H9 (cell line): ENCODE measurements at regions not wholly inside any gene's neighbourhood (a gene's known extent, or its start where the extent isn't known, plus 50 kb on each side); places are given as distances from the start of the nearest gene placed in this dataset.

Experiments used
- DNase-seq: peaks from one replicate; pipeline ENCODE4 v3.0.0-alpha.2; 2017
- H2AFZ ChIP-seq: one replicate; pipeline ENCODE4 v1.6.1; 2013; ENCODE audit warnings: mild to moderate bottlenecking, low read length, control low read depth, moderate library complexity
- H2AK5ac ChIP-seq: 2 replicates; pipeline ENCODE4 v1.6.1; 2013; ENCODE audit warnings: low read length, control low read depth, mixed read lengths; ENCODE audit not compliant: insufficient read length
- H2BK120ac ChIP-seq: one replicate; pipeline ENCODE4 v1.6.1; 2013; ENCODE audit warnings: low read depth, mild to moderate bottlenecking, low read length, control low read depth, inconsistent platforms; ENCODE audit not compliant: poor library complexity, severe bottlenecking
- H2BK12ac ChIP-seq: 2 replicates; pipeline ENCODE4 v1.6.1; 2013; ENCODE audit warnings: low read length, control low read depth, mixed read lengths, low read depth; ENCODE audit not compliant: insufficient read length
- H2BK15ac ChIP-seq: 2 replicates; pipeline ENCODE4 v1.6.1; 2013; ENCODE audit warnings: low read depth, low read length, control low read depth
- H2BK20ac ChIP-seq: one replicate; pipeline ENCODE4 v1.6.1; 2013; ENCODE audit warnings: low read depth, mild to moderate bottlenecking, low read length, control low read depth, inconsistent platforms; ENCODE audit not compliant: poor library complexity, severe bottlenecking
- H2BK5ac ChIP-seq: 2 replicates; pipeline ENCODE4 v1.6.1; 2013; ENCODE audit warnings: low read length, control low read depth, mixed read lengths; ENCODE audit not compliant: insufficient read length
- H3K14ac ChIP-seq: 2 replicates; pipeline ENCODE4 v1.6.1; 2013; ENCODE audit warnings: low read length, control low read depth; ENCODE audit not compliant: insufficient read depth
- H3K18ac ChIP-seq: 2 replicates; pipeline ENCODE4 v1.6.1; 2013; ENCODE audit warnings: low read depth, mild to moderate bottlenecking, mixed read lengths, low read length, control low read depth; ENCODE audit not compliant: insufficient read length
- H3K23ac ChIP-seq: 2 replicates; pipeline ENCODE4 v1.6.1; 2013; ENCODE audit warnings: low read length, control low read depth, mixed read lengths, low read depth; ENCODE audit not compliant: insufficient read length
- H3K23me2 ChIP-seq: 2 replicates; pipeline ENCODE4 v1.6.1; 2013; ENCODE audit warnings: low read depth, mild to moderate bottlenecking, mixed read lengths, low read length, control low read depth; ENCODE audit not compliant: insufficient read length, poor library complexity, severe bottlenecking
- H3K27ac ChIP-seq: 2 replicates; pipeline ENCODE4 v1.5.1; 2013; ENCODE audit warnings: low read length, control low read depth, mixed read lengths, low read depth; ENCODE audit not compliant: insufficient read length
- H3K27me3 ChIP-seq: 2 replicates; pipeline ENCODE4 v1.6.1; 2013; ENCODE audit warnings: low read length, control low read depth, inconsistent platforms; ENCODE audit not compliant: insufficient read depth
- H3K4ac ChIP-seq: 2 replicates; pipeline ENCODE4 v1.6.1; 2013; ENCODE audit warnings: low read depth, mild to moderate bottlenecking, control low read depth, inconsistent platforms, low read length, moderate library complexity
- H3K4me1 ChIP-seq: 2 replicates; pipeline ENCODE4 v1.6.1; 2013; ENCODE audit warnings: low read length, control low read depth, inconsistent platforms; ENCODE audit not compliant: insufficient read depth
- H3K4me2 ChIP-seq: 2 replicates; pipeline ENCODE4 v1.6.1; 2013; ENCODE audit warnings: low read length, control low read depth, mixed read lengths; ENCODE audit not compliant: insufficient read length, insufficient read depth
- H3K56ac ChIP-seq: 2 replicates; pipeline ENCODE4 v1.6.1; 2013; ENCODE audit warnings: low read depth, mild to moderate bottlenecking, mixed read lengths, low read length, control low read depth; ENCODE audit not compliant: insufficient read length
- H3K79me1 ChIP-seq: 2 replicates; pipeline ENCODE4 v1.6.1; 2013; ENCODE audit warnings: low read depth, mild to moderate bottlenecking, moderate library complexity, low read length, control low read depth, inconsistent platforms; ENCODE audit not compliant: insufficient read depth, poor library complexity, severe bottlenecking
- H3K79me2 ChIP-seq: 2 replicates; pipeline ENCODE4 v1.6.1; 2013; ENCODE audit warnings: low read length, control low read depth, inconsistent platforms; ENCODE audit not compliant: insufficient read depth
- H3K9ac ChIP-seq: 2 replicates; pipeline ENCODE4 v1.6.1; 2013; ENCODE audit warnings: low read length, control low read depth, mixed read lengths; ENCODE audit not compliant: insufficient read length; ENCODE audit errors: extremely low read depth
- H3K9me3 ChIP-seq: one replicate; pipeline ENCODE4 v1.6.1; 2013; ENCODE audit warnings: low read depth, low read length, inconsistent platforms; ENCODE audit not compliant: control insufficient read depth
- H3T11ph ChIP-seq: one replicate; pipeline ENCODE4 v1.6.1; 2013; ENCODE audit warnings: mild to moderate bottlenecking, low read length, control low read depth, inconsistent platforms
- H4K20me1 ChIP-seq: one replicate; pipeline ENCODE4 v1.6.1; 2013; ENCODE audit not compliant: control insufficient read depth, insufficient read length, insufficient read depth
- H4K5ac ChIP-seq: 2 replicates; pipeline ENCODE4 v1.6.1; 2013; ENCODE audit warnings: low read depth, mild to moderate bottlenecking, mixed read lengths, low read length, control low read depth; ENCODE audit not compliant: insufficient read length
- H4K8ac ChIP-seq: replicated peaks from 2 replicates; pipeline ENCODE4 v1.6.1; 2013; ENCODE audit warnings: low read length, control low read depth, mixed read lengths, low read depth; ENCODE audit not compliant: insufficient read length
- H4K91ac ChIP-seq: 2 replicates; pipeline ENCODE4 v1.6.1; 2013; ENCODE audit warnings: low read depth, mild to moderate bottlenecking, moderate library complexity, mixed read lengths, low read length, control low read depth; ENCODE audit not compliant: insufficient read length
- H3K27ac Mint-ChIP-seq, 3 experiments: 2 replicates in 2 of 3; 3 replicates in 1 of 3; pipeline ENCODE4 v1.8.0; 2020 to 2021; ENCODE audit warnings: mixed read lengths in 3 of 3, mild to moderate bottlenecking in 1 of 3, moderate library complexity in 1 of 3
- H3K27me3 Mint-ChIP-seq: 2 replicates; pipeline ENCODE4 v1.8.0; 2021; ENCODE audit warnings: low read depth, mild to moderate bottlenecking, moderate library complexity, mixed read lengths
- H3K36me3 Mint-ChIP-seq, 3 experiments: 2 replicates in 2 of 3; 3 replicates in 1 of 3; pipeline ENCODE4 v1.8.0; 2020 to 2021; ENCODE audit warnings: low read depth in 3 of 3, mixed read lengths in 3 of 3; ENCODE audit not compliant: insufficient read depth in 1 of 3
- H3K4me1 Mint-ChIP-seq, 2 experiments: 2 replicates each; pipeline ENCODE4 v1.8.0; 2020; ENCODE audit warnings: mixed read lengths in 2 of 2
- H3K4me3 Mint-ChIP-seq, 2 experiments: 2 replicates in 1 of 2; 3 replicates in 1 of 2; pipeline ENCODE4 v1.8.0; 2020 to 2021; ENCODE audit warnings: mild to moderate bottlenecking in 2 of 2, mixed read lengths in 2 of 2, moderate library complexity in 1 of 2
- H3K9me3 Mint-ChIP-seq, 2 experiments: 2 replicates in 1 of 2; 3 replicates in 1 of 2; pipeline ENCODE4 v1.8.0; 2020; ENCODE audit warnings: mild to moderate bottlenecking in 2 of 2, mixed read lengths in 2 of 2, moderate library complexity in 1 of 2
- TF ChIP-seq, protein P1 (sequence below): fragments of 200-600 bp; sonication (generic); conservative IDR thresholded peaks from 3 replicates; pipeline ENCODE4 v1.8.0; 2021; ENCODE audit warnings: antibody characterized with exemption, mild to moderate bottlenecking

DNA sequence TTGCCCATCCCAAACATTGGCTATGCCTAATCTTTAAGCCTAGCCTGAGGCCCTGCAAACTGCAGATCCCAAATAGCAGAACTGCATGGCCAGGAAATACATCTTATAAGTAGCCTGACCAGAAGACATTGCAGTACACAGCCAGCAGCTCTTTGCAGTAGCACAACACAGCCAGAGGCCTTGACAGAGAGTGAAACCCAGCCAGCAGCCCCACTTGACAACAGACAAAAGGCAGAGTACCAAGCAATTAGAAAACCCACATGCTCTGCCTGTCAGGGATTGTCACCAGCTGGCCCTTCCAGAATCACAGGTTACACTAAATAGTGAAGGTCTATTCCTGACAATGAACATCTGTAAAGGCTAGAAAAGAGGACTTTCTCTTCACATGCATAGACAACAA lies 242.8 kb upstream of the TMEM72 start:
- Histone ChIP-seq H2AFZ (no peak overlapping the region), H3K4ac (no peak overlapping the region), H3K23me2 (no peaks in the 10 kb centered on the region), H2BK20ac (no peak overlapping the region), H4K20me1 (no peaks in the 10 kb centered on the region), H2BK12ac (no peak overlapping the region), H3K27ac (no peak overlapping the region), H2AK5ac (no peak overlapping the region), H3K18ac (no peak overlapping the region), H4K91ac (no peak overlapping the region), H3K23ac (no peak overlapping the region), H4K8ac (no peak overlapping the region), H2BK15ac (no peak overlapping the region), H4K5ac (no peak overlapping the region), H3K9ac (no peak overlapping the region), H3K79me2 (no peaks in the 10 kb centered on the region), H3K14ac (no peak overlapping the region), H3K79me1 (no peaks in the 10 kb centered on the region), H3T11ph (no peak overlapping the region), H3K27me3 (no peaks in the 10 kb centered on the region), H2BK5ac (no peak overlapping the region), H3K4me1 (no peaks in the 10 kb centered on the region), H2BK120ac (no peak overlapping the region), H3K4me2 (no peak overlapping the region), H3K9me3 (no peaks in the 10 kb centered on the region), H3K56ac (no peak overlapping the region)
- H3K9me3 Mint-ChIP-seq = peaks cover 0 to 2% of the 10 kb centered on the region in 2 experiments; a peak in 2 of 5 replicates
- no peak overlapping the region for H3K4me3 Mint-ChIP-seq
- no peak overlapping the region for H3K27ac Mint-ChIP-seq
- H3K36me3 Mint-ChIP-seq = no peaks in the 10 kb centered on the region
- H3K27me3 Mint-ChIP-seq = no peaks in the 10 kb centered on the region; the same call in 1 of the 2 replicates
- TF ChIP-seq, protein P1, sequence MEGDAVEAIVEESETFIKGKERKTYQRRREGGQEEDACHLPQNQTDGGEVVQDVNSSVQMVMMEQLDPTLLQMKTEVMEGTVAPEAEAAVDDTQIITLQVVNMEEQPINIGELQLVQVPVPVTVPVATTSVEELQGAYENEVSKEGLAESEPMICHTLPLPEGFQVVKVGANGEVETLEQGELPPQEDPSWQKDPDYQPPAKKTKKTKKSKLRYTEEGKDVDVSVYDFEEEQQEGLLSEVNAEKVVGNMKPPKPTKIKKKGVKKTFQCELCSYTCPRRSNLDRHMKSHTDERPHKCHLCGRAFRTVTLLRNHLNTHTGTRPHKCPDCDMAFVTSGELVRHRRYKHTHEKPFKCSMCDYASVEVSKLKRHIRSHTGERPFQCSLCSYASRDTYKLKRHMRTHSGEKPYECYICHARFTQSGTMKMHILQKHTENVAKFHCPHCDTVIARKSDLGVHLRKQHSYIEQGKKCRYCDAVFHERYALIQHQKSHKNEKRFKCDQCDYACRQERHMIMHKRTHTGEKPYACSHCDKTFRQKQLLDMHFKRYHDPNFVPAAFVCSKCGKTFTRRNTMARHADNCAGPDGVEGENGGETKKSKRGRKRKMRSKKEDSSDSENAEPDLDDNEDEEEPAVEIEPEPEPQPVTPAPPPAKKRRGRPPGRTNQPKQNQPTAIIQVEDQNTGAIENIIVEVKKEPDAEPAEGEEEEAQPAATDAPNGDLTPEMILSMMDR = no peak
- no peak for DNase-seq
- H3K4me1 Mint-ChIP-seq = peaks cover 0 to 5% of the 10 kb centered on the region in 2 experiments; a peak in 2 of 4 replicates
